PC-3 (cell line): ENCODE measurements at regions not wholly inside any gene's neighbourhood (a gene's known extent, or its start where the extent isn't known, plus 50 kb on each side); places are given as distances from the start of the nearest gene placed in this dataset.

Source experiments
- EZH2 ChIP-seq: fragments of 300-600 bp; sonication (generic); IDR thresholded peaks from one replicate; pipeline ENCODE4 v1.6.1; 2017; ENCODE audit warnings: antibody characterized with exemption, mild to moderate bottlenecking, low read length; ENCODE audit not compliant: unreplicated experiment
- EZH2phosphoT487 ChIP-seq: fragments of 300-600 bp; sonication (generic); IDR thresholded peaks from 2 replicates; pipeline ENCODE4 v1.6.1; 2018; ENCODE audit warnings: mild to moderate bottlenecking, antibody characterized with exemption, low read length, borderline replicate concordance
- TF ChIP-seq, protein P1 (sequence below): fragments of 300-600 bp; sonication (generic); conservative IDR thresholded peaks from 2 replicates; pipeline ENCODE4 v1.5.1; 2017; ENCODE audit warnings: antibody characterized with exemption, low read depth, mild to moderate bottlenecking, low read length

DNA sequence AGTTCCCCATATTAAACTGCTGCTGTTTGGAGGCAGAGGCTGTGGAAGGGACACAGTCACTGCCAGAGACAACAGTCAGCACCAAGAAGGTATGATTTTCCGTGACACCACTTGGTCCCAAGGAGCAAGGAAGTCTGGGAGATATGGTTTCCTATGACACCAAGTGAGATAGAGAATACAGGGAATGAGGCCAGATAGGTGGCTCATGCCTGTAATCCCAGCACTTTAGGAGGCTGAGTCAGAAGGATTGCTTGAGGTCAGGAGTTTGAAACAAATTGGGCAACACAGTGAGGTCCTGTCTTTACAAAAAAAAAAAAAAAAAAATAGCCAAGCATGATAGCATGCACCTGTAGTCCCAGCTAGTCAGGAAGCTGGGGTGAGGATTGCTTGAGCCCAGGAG, 90.8 kb downstream of the ABCC12 start:
- TF ChIP-seq, protein P1, sequence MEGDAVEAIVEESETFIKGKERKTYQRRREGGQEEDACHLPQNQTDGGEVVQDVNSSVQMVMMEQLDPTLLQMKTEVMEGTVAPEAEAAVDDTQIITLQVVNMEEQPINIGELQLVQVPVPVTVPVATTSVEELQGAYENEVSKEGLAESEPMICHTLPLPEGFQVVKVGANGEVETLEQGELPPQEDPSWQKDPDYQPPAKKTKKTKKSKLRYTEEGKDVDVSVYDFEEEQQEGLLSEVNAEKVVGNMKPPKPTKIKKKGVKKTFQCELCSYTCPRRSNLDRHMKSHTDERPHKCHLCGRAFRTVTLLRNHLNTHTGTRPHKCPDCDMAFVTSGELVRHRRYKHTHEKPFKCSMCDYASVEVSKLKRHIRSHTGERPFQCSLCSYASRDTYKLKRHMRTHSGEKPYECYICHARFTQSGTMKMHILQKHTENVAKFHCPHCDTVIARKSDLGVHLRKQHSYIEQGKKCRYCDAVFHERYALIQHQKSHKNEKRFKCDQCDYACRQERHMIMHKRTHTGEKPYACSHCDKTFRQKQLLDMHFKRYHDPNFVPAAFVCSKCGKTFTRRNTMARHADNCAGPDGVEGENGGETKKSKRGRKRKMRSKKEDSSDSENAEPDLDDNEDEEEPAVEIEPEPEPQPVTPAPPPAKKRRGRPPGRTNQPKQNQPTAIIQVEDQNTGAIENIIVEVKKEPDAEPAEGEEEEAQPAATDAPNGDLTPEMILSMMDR, result no peak
- TF ChIP-seq EZH2 (no peak), EZH2phosphoT487 (no peak)
